GM19455 (cell line): ENCODE measurements at regions not wholly inside any gene's neighbourhood (a gene's known extent, or its start where the extent isn't known, plus 50 kb on each side); places are given as distances from the start of the nearest gene placed in this dataset.
"Not testable (repeated sequence)": the region's sequence is repeated elsewhere in the genome, so short reads cannot be mapped to it uniquely, and the experiment has no call there.

Experiments
- ATAC-seq: cut with Tn5 transposase; IDR thresholded peaks from one replicate; pipeline ENCODE4 v1.9.1; 2021; ENCODE audit not compliant: unreplicated experiment

GRCh38 chr14:28944605-28945004, 178.0 kb downstream of the FOXG1 start:
- no peak for ATAC-seq

GRCh38 chr14:28946267-28946666, 179.7 kb downstream of the FOXG1 start:
- ATAC-seq = no peak

- ATAC-seq = no peak
Measured at GRCh38 chr14:28949503-28949902, 182.9 kb downstream of the FOXG1 start.

DNA sequence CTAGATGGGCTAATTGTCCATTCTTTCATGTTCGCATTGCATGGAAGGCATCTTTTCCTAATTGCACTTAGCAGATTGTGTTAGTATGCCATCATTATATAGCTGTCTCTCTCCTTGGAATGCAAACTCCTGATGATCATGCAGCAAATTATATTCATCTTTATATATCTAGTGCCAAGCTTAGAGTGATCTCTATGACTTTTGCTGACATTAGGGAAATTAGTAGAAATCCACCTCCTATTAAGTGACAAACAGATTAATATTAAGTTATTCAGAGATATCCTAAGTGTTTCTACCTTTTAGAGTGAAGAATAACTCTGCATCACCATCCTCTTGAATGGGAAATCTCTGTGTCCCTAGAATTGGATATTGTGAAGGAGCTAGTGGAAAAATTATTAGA, 185.6 kb downstream of the FOXG1 start:
- no peak for ATAC-seq

DNA sequence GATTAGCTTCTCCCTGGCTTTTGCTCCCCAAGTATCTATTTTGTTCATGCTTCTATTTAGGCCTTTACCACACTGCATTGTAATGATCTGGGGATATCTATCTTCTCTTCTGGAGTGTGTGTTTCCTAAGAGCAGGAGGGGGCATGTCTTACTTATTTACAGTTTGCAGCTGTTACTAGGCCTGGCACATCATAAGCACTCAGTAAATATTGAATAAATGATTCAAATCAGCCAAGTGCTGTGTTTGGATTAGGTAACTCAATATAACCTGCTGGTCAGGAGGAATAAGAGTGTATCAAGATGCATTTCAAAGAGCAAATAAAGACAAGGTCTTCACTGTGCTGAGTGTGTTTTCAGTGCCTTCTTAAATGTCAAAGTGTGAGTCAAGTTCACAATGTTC, 186.1 kb downstream of the FOXG1 start:
- no peak for ATAC-seq

DNA sequence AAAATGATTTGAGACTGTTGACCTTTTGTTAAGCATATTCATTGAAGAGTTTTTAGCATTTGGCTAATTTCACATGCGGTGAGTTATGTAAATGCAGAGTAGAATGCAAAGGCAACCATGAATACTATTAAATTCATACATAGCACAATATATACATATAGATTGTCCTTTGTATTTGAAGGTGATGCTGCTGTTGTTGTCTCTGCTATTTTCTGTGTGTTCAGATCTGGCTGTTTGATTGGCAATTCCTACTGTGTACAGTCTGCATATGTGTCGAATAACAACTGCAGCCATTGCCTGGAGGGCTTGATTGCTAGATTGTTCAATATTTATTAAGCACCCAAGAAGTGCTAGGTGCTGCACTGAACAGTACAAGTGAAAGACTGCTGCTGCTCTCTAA, 187.4 kb downstream of the FOXG1 start:
- ATAC-seq = no peak

GRCh38 chr14:28966416-28967233, 200.0 kb downstream of the FOXG1 start:
- ATAC-seq = no peak

GRCh38 chr14:28975084-28975483, 208.5 kb downstream of the FOXG1 start:
- ATAC-seq = no peak

- ATAC-seq = no peak
Measured at GRCh38 chr14:28982228-28982627, 215.6 kb downstream of the FOXG1 start.

DNA sequence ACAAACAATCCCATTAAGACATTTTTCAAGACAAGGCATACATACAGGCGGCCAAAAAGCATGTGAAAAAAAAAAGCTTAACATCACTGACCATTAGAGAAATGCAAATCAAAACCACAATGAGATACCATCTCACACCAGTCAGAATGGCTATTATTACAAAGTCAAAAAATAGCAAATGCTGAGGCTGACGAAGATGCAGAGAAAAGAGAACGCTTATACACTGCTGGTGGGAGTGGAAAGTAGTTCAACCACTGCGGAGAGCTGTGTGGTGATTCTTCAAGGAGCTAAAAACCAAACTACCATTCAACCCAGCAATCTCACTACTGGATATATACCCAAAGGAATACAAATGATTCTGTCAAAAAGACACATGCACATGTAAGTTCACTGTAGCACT, 216.7 kb downstream of the FOXG1 start:
- no peak for ATAC-seq

GRCh38 chr14:28987516-28987915, 220.9 kb downstream of the FOXG1 start:
- ATAC-seq = no peak

- not testable (repeated sequence) for ATAC-seq
Measured at GRCh38 chr14:28997196-28997595, 230.6 kb downstream of the FOXG1 start.

DNA sequence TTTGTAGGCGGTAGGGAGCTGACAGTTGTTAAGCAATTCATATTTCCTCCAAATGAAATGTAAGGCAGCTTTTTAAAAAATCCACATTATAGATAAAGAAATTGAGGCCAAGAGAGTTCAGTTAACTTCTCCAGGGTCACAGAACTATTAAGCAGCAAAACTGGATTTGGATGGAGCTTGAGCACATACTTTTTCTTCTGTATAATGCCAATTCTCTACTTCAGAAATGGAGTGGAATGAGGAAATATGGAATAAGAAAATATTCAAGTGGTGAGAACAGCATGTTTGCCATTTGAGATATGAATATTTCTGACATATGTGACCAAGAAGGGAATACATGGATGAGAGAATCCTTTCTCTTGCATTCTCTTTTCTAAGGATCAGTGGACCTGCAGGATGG, 233.1 kb downstream of the FOXG1 start:
- no peak for ATAC-seq

DNA sequence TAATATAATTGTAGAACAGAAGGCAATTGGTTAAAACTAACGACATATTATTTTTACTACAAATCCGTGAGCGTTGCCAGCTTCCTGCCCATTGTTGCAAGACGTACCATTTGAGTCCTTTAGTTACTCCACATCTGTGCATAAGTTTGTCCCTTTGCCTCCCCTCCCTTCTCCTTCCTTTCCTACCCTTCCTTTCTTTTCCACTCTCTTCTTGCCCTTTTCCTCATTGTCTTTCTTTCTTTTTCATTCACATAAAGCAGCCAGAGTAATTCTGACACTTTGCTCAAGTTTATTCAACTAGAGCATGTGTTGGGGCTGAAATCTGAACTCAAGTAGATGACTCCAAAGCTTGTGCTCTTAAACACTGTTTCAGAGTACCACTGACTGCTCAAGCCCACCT, 239.1 kb downstream of the FOXG1 start:
- no peak for ATAC-seq

DNA sequence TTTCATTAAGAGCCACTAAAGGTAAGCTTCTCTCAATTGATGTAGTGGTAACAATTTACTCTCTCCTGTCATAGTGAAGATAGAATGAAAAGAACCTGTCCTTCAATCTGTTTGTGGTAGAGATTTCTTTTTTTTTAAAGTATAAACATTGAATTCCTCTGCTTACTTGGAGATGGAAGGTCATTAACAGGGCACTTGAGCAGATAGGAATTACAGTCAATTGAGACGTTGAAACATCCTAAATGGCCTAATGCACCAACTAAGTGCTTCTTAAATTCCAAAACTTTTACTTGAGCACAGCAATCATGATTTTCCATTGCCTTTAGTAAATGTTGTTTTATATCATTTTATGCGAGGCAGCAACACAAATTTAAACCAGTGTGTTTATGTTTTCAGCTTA, 241.4 kb downstream of the FOXG1 start:
- no peak for ATAC-seq

DNA sequence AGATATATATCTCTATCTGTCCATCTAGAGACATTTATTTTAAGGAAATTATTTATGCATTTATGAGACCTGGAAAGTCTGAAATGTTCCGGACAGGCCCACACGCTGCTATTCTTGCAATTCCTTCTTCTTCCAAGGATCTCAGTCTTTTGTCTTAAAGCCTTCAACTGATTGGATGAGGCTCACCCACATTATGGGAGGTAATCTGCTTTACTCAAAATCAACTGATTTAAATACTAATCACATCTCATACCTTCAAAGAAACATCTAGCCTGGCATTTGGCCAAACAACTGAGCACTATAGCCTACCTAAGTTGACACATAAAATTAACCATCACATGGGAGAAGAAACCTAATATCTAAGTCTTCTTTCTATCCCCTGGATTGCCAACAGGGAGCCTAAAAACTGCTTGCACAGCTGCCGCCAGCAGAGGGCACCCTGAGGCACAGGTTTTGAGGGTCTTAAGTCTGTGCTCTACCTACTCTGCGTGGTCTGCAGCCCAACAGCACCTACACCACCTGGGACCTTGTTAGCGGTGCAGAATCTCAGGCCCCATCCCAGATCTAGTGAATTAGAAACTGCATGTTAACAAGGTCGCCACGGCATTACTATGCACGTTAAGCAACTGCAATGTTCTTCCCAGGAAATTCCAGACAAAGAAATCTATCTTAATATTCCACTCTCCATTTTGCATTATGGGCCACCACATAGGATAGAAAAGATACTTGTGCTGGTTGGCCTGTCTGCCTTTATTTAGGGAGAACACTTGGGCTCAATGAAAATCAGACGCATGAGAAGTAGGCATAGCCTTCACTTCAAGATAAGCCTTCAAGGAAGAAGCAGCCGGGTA, 249.7 kb downstream of the FOXG1 start:
- ATAC-seq = no peak

DNA sequence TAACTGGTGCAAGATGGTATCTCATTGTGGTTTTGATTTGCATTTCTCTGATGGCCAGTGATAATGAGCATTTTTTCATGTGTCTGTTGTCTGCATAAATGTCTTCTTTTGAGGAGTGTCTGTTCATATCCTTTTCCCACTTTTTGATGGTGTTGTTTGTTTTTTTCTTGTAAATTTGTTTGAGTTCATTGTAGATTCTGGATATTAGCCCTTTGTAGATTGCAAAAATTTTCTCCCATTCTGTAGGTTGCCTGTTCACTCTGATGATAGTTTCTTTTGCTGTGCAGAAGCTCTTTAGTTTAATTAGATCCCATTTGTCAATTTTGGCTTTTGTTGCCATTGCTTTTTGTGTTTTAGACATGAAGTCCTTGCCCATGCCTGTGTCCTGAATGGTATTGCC, 256.9 kb downstream of the FOXG1 start:
- ATAC-seq = not testable (repeated sequence)

DNA sequence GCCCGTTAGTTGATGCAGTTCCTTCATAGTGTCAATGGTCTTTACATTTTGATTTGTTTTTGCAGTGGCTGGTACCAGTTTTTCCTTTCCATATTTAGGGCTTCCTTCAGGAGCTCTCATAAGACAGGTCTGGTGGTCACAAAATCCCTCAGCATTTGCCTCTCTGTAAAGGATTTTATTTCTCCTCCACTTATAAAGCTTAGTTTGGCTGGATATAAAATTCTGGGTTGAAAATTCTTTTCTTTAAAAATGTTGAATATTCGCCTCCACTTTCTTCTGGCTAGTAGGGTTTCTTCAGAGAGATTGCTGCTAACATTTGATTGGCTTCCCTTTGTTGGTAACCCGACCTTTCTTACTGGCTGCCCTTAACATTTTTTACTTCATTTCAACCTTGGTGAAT, 260.9 kb downstream of the FOXG1 start:
- ATAC-seq = not testable (repeated sequence)

DNA sequence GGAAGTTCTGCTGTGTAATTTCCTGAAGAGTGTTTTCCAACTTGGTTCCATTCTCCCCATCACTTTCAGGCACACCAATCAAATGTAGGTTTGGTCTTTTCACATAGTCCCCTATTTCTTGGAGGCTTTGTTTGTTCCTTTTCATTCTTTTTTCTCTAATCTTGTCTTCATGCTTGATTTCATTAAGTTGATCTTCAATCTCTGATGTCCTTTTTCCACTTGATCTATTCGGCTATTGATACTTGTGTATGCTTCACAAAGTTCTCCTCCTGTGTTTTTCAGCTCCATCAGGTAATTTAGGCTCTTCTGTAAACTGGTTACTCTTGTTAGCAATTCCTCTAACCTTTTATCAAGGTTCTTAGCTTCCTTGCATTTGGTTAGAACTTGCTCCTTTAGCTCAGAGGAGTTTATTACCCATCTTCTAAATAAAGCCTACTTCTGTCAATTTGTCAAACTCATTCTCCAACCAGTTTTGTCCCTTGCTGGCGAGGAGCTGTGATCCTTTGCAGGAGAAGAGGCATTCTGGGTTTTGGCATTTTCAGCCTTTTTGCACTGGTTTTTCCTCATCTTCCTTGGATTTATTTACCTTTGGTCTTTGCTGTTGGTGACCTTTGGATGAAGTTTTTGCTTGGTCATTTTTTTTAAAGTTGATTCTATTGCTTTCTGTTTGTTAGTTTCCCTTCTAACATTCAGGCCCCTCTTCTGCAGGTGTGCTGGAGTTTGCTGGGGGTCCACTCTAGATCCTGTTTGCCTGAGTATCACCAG, 261.5 kb downstream of the FOXG1 start:
- not testable (repeated sequence) for ATAC-seq

DNA sequence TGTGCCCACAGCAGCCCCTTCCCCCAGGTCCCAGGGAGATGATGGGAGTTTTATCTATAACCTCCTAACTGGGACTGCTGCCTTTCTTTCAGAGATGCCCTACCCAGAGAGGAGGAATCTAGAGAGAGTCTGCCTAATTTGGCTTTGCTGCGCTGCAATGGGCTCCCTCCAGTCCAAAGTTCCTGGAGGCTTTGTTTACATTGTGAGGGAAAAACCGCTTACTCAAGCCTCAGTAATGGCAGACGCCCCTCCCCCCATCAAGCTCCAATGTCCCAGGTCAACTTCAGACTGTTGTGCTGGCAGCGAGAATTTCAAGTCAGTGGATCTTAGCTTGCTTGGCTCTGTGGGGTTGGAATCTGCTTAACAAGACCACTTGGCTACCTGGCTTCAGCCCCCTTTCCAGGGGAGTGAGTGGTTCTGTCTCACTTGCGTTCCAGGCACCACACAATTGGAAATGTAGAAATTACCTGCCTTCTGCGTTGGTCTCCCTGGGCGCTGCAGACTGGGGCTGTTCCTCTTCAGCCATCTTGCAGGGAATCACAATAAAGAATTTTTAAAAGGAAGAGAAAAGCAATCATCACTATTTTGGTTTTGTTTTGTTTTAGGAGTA, 262.5 kb downstream of the FOXG1 start:
- no peak for ATAC-seq

- ATAC-seq = no peak
Measured at GRCh38 chr14:29030121-29030520, 263.5 kb downstream of the FOXG1 start.
